Keratinocyte (primary cell): ENCODE measurements at regions not wholly inside any gene's neighbourhood (a gene's known extent, or its start where the extent isn't known, plus 50 kb on each side); places are given as distances from the start of the nearest gene placed in this dataset.

Experiments
- EZH2 ChIP-seq: IDR thresholded peaks from one replicate; pipeline ENCODE4 v1.6.1; 2012; ENCODE audit warnings: inconsistent platforms, mild to moderate bottlenecking, low read length, moderate library complexity
- TF ChIP-seq, protein P1 (sequence below), 3 experiments: IDR thresholded peaks in 1 of 3; conservative IDR thresholded peaks in 1 of 3; optimal IDR thresholded peaks in 1 of 3; 2 replicates in 2 of 3; 3 replicates in 1 of 3; pipeline versions ENCODE3 to v1.5.1; 2011; ENCODE audit warnings: low read length in 3 of 3, mild to moderate bottlenecking in 3 of 3, moderate library complexity in 2 of 3, control low read depth in 1 of 3, inconsistent platforms in 1 of 3; ENCODE audit not compliant: insufficient read depth in 2 of 3; ENCODE audit errors: extremely low read depth in 1 of 3

DNA sequence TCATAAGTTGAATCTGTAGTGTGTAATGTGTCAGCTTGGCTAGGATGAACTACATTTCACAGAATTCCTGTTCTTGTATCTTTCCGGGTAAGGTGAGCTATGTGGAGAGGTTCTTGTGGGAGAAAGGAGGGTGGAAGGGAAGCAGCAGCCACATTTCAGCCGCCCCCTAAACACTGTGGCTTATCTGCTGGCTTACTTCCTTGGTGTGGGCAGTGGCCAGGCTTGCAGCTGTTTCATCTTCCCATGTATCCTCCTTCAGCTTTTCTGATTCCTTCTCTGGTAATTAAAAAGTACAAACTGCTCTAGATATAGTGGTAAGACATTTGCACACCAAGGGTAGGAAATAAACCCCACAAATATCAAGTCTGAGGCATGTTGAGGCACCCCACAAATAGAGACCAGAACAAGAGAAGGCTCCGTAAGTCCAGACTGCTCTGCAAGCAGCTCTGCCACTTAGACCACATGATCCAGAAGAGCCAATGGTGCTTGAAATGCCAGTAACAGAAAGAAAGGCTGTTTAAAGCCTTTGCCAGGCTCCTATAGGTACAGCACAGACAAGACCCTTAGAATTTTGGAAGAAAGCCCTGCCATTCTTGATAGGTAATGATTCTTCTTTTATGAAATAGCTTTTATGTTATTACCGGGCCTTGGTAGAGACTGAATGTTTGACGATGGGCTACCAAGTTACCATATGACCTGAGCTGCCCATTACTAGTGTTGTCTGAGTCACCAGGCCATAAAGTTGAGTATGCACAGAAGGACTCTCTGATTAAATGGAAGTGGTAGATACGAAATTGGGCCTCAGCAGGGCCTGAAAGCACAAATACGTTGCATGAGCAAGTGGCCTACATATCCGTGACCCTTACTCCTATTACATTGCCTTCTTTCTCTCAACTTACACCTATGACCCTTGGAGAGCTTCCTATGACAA, 215.0 kb upstream of the SGK1 start:
- TF ChIP-seq, protein P1, sequence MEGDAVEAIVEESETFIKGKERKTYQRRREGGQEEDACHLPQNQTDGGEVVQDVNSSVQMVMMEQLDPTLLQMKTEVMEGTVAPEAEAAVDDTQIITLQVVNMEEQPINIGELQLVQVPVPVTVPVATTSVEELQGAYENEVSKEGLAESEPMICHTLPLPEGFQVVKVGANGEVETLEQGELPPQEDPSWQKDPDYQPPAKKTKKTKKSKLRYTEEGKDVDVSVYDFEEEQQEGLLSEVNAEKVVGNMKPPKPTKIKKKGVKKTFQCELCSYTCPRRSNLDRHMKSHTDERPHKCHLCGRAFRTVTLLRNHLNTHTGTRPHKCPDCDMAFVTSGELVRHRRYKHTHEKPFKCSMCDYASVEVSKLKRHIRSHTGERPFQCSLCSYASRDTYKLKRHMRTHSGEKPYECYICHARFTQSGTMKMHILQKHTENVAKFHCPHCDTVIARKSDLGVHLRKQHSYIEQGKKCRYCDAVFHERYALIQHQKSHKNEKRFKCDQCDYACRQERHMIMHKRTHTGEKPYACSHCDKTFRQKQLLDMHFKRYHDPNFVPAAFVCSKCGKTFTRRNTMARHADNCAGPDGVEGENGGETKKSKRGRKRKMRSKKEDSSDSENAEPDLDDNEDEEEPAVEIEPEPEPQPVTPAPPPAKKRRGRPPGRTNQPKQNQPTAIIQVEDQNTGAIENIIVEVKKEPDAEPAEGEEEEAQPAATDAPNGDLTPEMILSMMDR (optimal IDR thresholded peaks at IDR 0.05 in 1 of 3, IDR thresholded peaks at IDR 0.05 in 1 of 3, conservative IDR thresholded peaks at IDR 0.05 in 1 of 3; ENCODE audit: extremely low read depth in 1 of 3, insufficient read depth in 2 of 3, low read length in 3 of 3): no peak
- no peak for TF ChIP-seq EZH2
